PC-9 (cell line): ENCODE measurements at regions not wholly inside any gene's neighbourhood (a gene's known extent, or its start where the extent isn't known, plus 50 kb on each side); places are given as distances from the start of the nearest gene placed in this dataset.

Source experiments
- BruUV-seq: library from RNA; stranded (reverse); fragments of 400-500 nt; replicated peaks from 2 replicates; lab custom pipeline; 2021; lab: Mats Ljungman, UMichigan
- CTCF ChIA-PET: fragments of 300-600 bp; sonication (Branson Sonifier 250); formaldehyde crosslinking; loops from one replicate; lab custom pipeline; 2022; ENCODE audit warnings: antibody characterized with exemption; lab: Charles Lee
- POLR2A ChIA-PET: fragments of 300-600 bp; sonication (Branson Sonifier 250); formaldehyde crosslinking; loops from one replicate; lab custom pipeline; 2022; ENCODE audit warnings: antibody characterized with exemption; ENCODE audit not compliant: unreplicated experiment; lab: Charles Lee
- DNase-seq, 2 experiments: peaks; one replicate each; pipeline versions ENCODE4 v3.0.0 to v3.0.0-alpha.2; 2015 to 2022; ENCODE audit warnings: mixed read lengths in 1 of 2
- H2AFZ ChIP-seq: fragments of 200-600 bp; sonication (generic); 2 replicates; pipeline ENCODE4 v1.8.1; 2017; ENCODE audit warnings: antibody characterized with exemption
- H3F3A ChIP-seq: fragments of 200-600 bp; sonication (generic); 2 replicates; pipeline ENCODE4 v1.8.1; 2017; ENCODE audit warnings: antibody characterized with exemption, mild to moderate bottlenecking, low read depth; ENCODE audit not compliant: insufficient read depth
- H3K27ac ChIP-seq: fragments of 200-600 bp; sonication (generic); 2 replicates; pipeline ENCODE4 v1.6.1; 2016; ENCODE audit warnings: mixed run types
- H3K27me3 ChIP-seq: fragments of 200-600 bp; sonication (generic); 2 replicates; pipeline ENCODE4 v1.6.1; 2016; ENCODE audit warnings: low read depth, mixed run types; ENCODE audit not compliant: insufficient read depth
- H3K36me3 ChIP-seq: fragments of 200-600 bp; sonication (generic); 2 replicates; pipeline ENCODE4 v1.6.1; 2016; ENCODE audit warnings: low read depth, mixed run types
- H3K4me1 ChIP-seq: fragments of 200-600 bp; sonication (generic); replicated peaks from 2 replicates; pipeline ENCODE4 v1.6.1; 2016; ENCODE audit warnings: mixed run types; ENCODE audit not compliant: insufficient read depth
- H3K4me2 ChIP-seq: fragments of 200-600 bp; sonication (generic); 2 replicates; pipeline ENCODE4 v1.6.1; 2017; ENCODE audit warnings: mixed run types
- H3K4me3 ChIP-seq: fragments of 200-600 bp; sonication (generic); 2 replicates; pipeline ENCODE4 v1.6.1; 2016; ENCODE audit warnings: mixed run types
- H3K79me2 ChIP-seq: fragments of 200-600 bp; sonication (generic); 2 replicates; pipeline ENCODE4 v1.6.1; 2017; ENCODE audit warnings: low read depth, mixed run types
- H3K9me2 ChIP-seq: fragments of 200-600 bp; sonication (generic); 2 replicates; pipeline ENCODE4 v1.8.1; 2017; ENCODE audit warnings: mild to moderate bottlenecking; ENCODE audit not compliant: insufficient read depth
- H3K9me3 ChIP-seq: fragments of 200-600 bp; sonication (generic); 2 replicates; pipeline ENCODE4 v1.8.1; 2016; ENCODE audit warnings: low read depth; ENCODE audit not compliant: insufficient read depth
- H4K20me1 ChIP-seq: fragments of 200-600 bp; sonication (generic); 2 replicates; pipeline ENCODE4 v1.8.1; 2017; ENCODE audit not compliant: insufficient read depth
- EZH2 ChIP-seq: fragments of 200-600 bp; sonication (generic); IDR thresholded peaks from 2 replicates; pipeline ENCODE4 v1.8.0; 2017; ENCODE audit warnings: antibody characterized with exemption, low read depth
- intact Hi-C: fragments of 100-400 bp; cut with micrococcal nuclease; formaldehyde crosslinking; loops from one replicate; pipeline ENCODE4 v1.10.0; 2022; ENCODE audit not compliant: unreplicated experiment
- TF ChIP-seq, protein P1 (sequence below): fragments of 200-600 bp; sonication (generic); conservative IDR thresholded peaks from 2 replicates; pipeline ENCODE4 v1.6.1; 2017; ENCODE audit warnings: mixed run types, antibody characterized with exemption, mild to moderate bottlenecking, moderate library complexity

- intact Hi-C loops = no loop called here
- Histone ChIP-seq H3K4me3 (no peak overlapping the region), H3K9me2 (no peaks in the 10 kb centered on the region), H3K27me3 (no peaks in the 10 kb centered on the region), H2AFZ (no peak overlapping the region), H3K36me3 (no peaks in the 10 kb centered on the region), H4K20me1 (no peaks in the 10 kb centered on the region), H3K4me2 (no peak overlapping the region), H3K27ac (no peak overlapping the region), H3K9me3 (no peaks in the 10 kb centered on the region), H3K4me1 (no peaks in the 10 kb centered on the region), H3K79me2 (no peaks in the 10 kb centered on the region), H3F3A (no peaks in the 10 kb centered on the region)
- CTCF ChIA-PET = no interaction called here
- POLR2A ChIA-PET = no interaction called here
- TF ChIP-seq, protein P1, sequence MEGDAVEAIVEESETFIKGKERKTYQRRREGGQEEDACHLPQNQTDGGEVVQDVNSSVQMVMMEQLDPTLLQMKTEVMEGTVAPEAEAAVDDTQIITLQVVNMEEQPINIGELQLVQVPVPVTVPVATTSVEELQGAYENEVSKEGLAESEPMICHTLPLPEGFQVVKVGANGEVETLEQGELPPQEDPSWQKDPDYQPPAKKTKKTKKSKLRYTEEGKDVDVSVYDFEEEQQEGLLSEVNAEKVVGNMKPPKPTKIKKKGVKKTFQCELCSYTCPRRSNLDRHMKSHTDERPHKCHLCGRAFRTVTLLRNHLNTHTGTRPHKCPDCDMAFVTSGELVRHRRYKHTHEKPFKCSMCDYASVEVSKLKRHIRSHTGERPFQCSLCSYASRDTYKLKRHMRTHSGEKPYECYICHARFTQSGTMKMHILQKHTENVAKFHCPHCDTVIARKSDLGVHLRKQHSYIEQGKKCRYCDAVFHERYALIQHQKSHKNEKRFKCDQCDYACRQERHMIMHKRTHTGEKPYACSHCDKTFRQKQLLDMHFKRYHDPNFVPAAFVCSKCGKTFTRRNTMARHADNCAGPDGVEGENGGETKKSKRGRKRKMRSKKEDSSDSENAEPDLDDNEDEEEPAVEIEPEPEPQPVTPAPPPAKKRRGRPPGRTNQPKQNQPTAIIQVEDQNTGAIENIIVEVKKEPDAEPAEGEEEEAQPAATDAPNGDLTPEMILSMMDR = no peak
- TF ChIP-seq EZH2 = no peak
- no TSS peak for BruUV-seq
- DNase-seq = no peak
Observed at GRCh38 chr18:51480407-51481261, 283.2 kb upstream of the MEX3C start.

- Histone ChIP-seq H3K27me3 (no peaks in the 10 kb centered on the region), H3F3A (no peaks in the 10 kb centered on the region), H3K27ac (no peak overlapping the region), H3K4me3 (no peak overlapping the region), H3K9me2 (no peaks in the 10 kb centered on the region), H3K4me1 (no peaks in the 10 kb centered on the region), H3K9me3 (no peaks in the 10 kb centered on the region), H3K36me3 (no peaks in the 10 kb centered on the region), H2AFZ (no peak overlapping the region), H3K79me2 (no peaks in the 10 kb centered on the region), H4K20me1 (no peaks in the 10 kb centered on the region), H3K4me2 (no peak overlapping the region)
- CTCF ChIA-PET = no interaction called here
- TF ChIP-seq, protein P1 = no peak
- TF ChIP-seq EZH2 = no peak
- DNase-seq = no peak
- no TSS peak for BruUV-seq
- intact Hi-C loops = no loop called here
- POLR2A ChIA-PET = no interaction called here
Observed at GRCh38 chr18:51486735-51487366, 289.4 kb upstream of the MEX3C start.

DNA sequence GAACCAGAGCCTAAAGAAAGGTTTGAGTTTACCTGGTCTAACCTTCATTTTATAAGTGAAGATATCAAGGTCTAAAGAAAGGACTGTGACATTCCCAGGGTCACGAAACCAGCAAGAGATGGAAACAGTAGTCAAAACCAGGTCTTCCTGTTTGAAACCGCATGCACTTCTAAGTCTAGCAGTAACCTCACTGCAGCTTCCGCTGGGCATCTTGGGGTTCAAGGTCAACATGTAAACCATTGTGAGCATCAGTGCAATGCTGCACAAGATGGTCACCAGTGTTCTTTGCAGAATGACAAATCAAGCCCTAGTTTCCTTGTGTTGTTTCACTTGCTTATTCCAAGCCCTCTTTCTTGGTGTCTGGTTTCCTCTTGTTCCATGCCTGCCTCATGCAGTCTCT lies 292.9 kb upstream of the MEX3C start:
- no peaks in the 10 kb centered on the region for H3K27me3 ChIP-seq
- no peaks in the 10 kb centered on the region for H3K79me2 ChIP-seq
- no peak overlapping the region for H3K4me2 ChIP-seq
- no TSS peak for BruUV-seq
- ChIA-PET POLR2A (no interaction called here), CTCF (no interaction called here)
- TF ChIP-seq, protein P1 = no peak
- no peak for TF ChIP-seq EZH2
- DNase-seq = no peak
- H3F3A ChIP-seq = no peaks in the 10 kb centered on the region
- H4K20me1 ChIP-seq = no peaks in the 10 kb centered on the region
- no peak overlapping the region for H2AFZ ChIP-seq
- no peaks in the 10 kb centered on the region for H3K4me1 ChIP-seq
- H3K4me3 ChIP-seq = no peak overlapping the region
- intact Hi-C loops = no loop called here
- H3K27ac ChIP-seq = no peak overlapping the region
- no peaks in the 10 kb centered on the region for H3K9me2 ChIP-seq
- no peaks in the 10 kb centered on the region for H3K9me3 ChIP-seq
- no peaks in the 10 kb centered on the region for H3K36me3 ChIP-seq
